OCI-LY7 (cell line): ENCODE measurements at regions not wholly inside any gene's neighbourhood (a gene's known extent, or its start where the extent isn't known, plus 50 kb on each side); places are given as distances from the start of the nearest gene placed in this dataset.

ENCODE experiments used
- EZH2phosphoT487 ChIP-seq: fragments of 200-600 bp; sonication (generic); IDR thresholded peaks from 2 replicates; pipeline ENCODE4 v1.6.1; 2018; ENCODE audit warnings: low read depth, borderline replicate concordance, mild to moderate bottlenecking, mixed run types, antibody characterized with exemption, low read length, moderate library complexity, mixed read lengths
- TF ChIP-seq, protein P1 (sequence below): fragments of 200-600 bp; sonication (generic); conservative IDR thresholded peaks from 2 replicates; pipeline ENCODE4 v1.5.1; 2014; ENCODE audit warnings: mild to moderate bottlenecking, antibody characterized with exemption, low read length, moderate library complexity, mixed read lengths

GRCh38 chr4:36394352-36394903, 113.0 kb downstream of the DTHD1 start:
- TF ChIP-seq, protein P1, sequence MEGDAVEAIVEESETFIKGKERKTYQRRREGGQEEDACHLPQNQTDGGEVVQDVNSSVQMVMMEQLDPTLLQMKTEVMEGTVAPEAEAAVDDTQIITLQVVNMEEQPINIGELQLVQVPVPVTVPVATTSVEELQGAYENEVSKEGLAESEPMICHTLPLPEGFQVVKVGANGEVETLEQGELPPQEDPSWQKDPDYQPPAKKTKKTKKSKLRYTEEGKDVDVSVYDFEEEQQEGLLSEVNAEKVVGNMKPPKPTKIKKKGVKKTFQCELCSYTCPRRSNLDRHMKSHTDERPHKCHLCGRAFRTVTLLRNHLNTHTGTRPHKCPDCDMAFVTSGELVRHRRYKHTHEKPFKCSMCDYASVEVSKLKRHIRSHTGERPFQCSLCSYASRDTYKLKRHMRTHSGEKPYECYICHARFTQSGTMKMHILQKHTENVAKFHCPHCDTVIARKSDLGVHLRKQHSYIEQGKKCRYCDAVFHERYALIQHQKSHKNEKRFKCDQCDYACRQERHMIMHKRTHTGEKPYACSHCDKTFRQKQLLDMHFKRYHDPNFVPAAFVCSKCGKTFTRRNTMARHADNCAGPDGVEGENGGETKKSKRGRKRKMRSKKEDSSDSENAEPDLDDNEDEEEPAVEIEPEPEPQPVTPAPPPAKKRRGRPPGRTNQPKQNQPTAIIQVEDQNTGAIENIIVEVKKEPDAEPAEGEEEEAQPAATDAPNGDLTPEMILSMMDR, result no peak
- TF ChIP-seq EZH2phosphoT487, result no peak
